Activated naive CD4-positive, alpha-beta T cell treated with anti-CD3 and anti-CD28 coated beads, Interleukin-2, amount 50 U/mL, for 72 hours (primary cell): ENCODE measurements at regions not wholly inside any gene's neighbourhood (a gene's known extent, or its start where the extent isn't known, plus 50 kb on each side); places are given as distances from the start of the nearest gene placed in this dataset.
"Not testable (repeated sequence)": the region's sequence is repeated elsewhere in the genome, so short reads cannot be mapped to it uniquely, and the experiment has no call there.

Source experiments
- ATAC-seq, 2 donors: fragments of 150-1000 bp; cut with Tn5 transposase; 2 replicates each; pipeline ENCODE4 v1.10.0; 2021; ENCODE audit warnings: mild to moderate bottlenecking in 2 of 2, moderate library complexity in 2 of 2
- DNase-seq, 2 donors: peaks; one replicate each; pipeline ENCODE4 v3.0.0; 2021 to 2022; ENCODE audit warnings: low spot score in 2 of 2
- H3K27ac Mint-ChIP-seq, 2 donors: one replicate each; pipeline ENCODE4 v1.8.0; 2022; ENCODE audit warnings: mild to moderate bottlenecking in 2 of 2, mixed read lengths in 2 of 2
- H3K36me3 Mint-ChIP-seq, 2 donors: one replicate each; pipeline ENCODE4 v1.8.0; 2022; ENCODE audit warnings: mixed read lengths in 2 of 2
- H3K9me3 Mint-ChIP-seq, 2 donors: one replicate each; pipeline ENCODE4 v1.8.0; 2022; ENCODE audit warnings: mixed read lengths in 2 of 2

GRCh38 chr7:124120911-124121310, 88.0 kb upstream of the TMEM229A start:
- Mint-ChIP-seq H3K27ac (no peak overlapping the region), H3K36me3 (no peaks in the 10 kb centered on the region), H3K9me3 (peaks cover 0 to 3% of the 10 kb centered on the region in 2 donors)
- DNase-seq = no peak
- ATAC-seq = no peak

GRCh38 chr7:124113045-124113444, 80.2 kb upstream of the TMEM229A start:
- H3K9me3 Mint-ChIP-seq = peaks cover 3 to 12% of the 10 kb centered on the region in 2 donors
- DNase-seq (no peak), ATAC-seq (no peak)
- no peaks in the 10 kb centered on the region for H3K36me3 Mint-ChIP-seq
- no peak overlapping the region for H3K27ac Mint-ChIP-seq

GRCh38 chr7:124106575-124106974, 73.7 kb upstream of the TMEM229A start:
- ATAC-seq (no peak), DNase-seq (no peak)
- Mint-ChIP-seq H3K36me3 (peaks cover 0 to 12% of the 10 kb centered on the region in 2 donors), H3K27ac (no peak overlapping the region), H3K9me3 (peaks cover 6 to 7% of the 10 kb centered on the region in 2 donors)

GRCh38 chr7:124101173-124101768, 68.4 kb upstream of the TMEM229A start:
- DNase-seq (peak in 1 of 2 donors; percentile 6), ATAC-seq (no peak)
- H3K36me3 Mint-ChIP-seq = peaks cover 0 to 12% of the 10 kb centered on the region in 2 donors

GRCh38 chr7:124100190-124100589, 67.3 kb upstream of the TMEM229A start:
- DNase-seq (no peak), ATAC-seq (no peak)
- peaks cover 0 to 12% of the 10 kb centered on the region in 2 donors for H3K36me3 Mint-ChIP-seq
- H3K9me3 Mint-ChIP-seq = peaks cover 6 to 7% of the 10 kb centered on the region in 2 donors
- no peak overlapping the region for H3K27ac Mint-ChIP-seq

More at GRCh38 chr7:124101173-124101768, 68.4 kb upstream of the TMEM229A start:
- H3K9me3 Mint-ChIP-seq = peaks cover 6 to 7% of the 10 kb centered on the region in 2 donors
- no peak overlapping the region for H3K27ac Mint-ChIP-seq

GRCh38 chr7:124099585-124099984, 66.7 kb upstream of the TMEM229A start:
- not testable (repeated sequence) for H3K27ac Mint-ChIP-seq, H3K9me3 Mint-ChIP-seq, ATAC-seq, DNase-seq
- H3K36me3 Mint-ChIP-seq = peaks cover 0 to 12% of the 10 kb centered on the region in 2 donors

GRCh38 chr7:124089621-124090020, 56.8 kb upstream of the TMEM229A start:
- H3K9me3 Mint-ChIP-seq = no peaks in the 10 kb centered on the region
- no peak overlapping the region for H3K27ac Mint-ChIP-seq
- H3K36me3 Mint-ChIP-seq = no peaks in the 10 kb centered on the region
- ATAC-seq = no peak
- DNase-seq = no peak

GRCh38 chr7:124088590-124088989, 55.7 kb upstream of the TMEM229A start:
- Mint-ChIP-seq H3K27ac (no peak overlapping the region), H3K9me3 (no peaks in the 10 kb centered on the region), H3K36me3 (no peaks in the 10 kb centered on the region)
- DNase-seq (no peak), ATAC-seq (no peak)

- Mint-ChIP-seq H3K9me3 (peaks cover 5 to 8% of the 10 kb centered on the region in 2 donors), H3K36me3 (no peaks in the 10 kb centered on the region), H3K27ac (no peak overlapping the region)
- no peak for ATAC-seq
- no peak for DNase-seq
Observed at GRCh38 chr7:124086843-124087242, 54.0 kb upstream of the TMEM229A start.

- DNase-seq = no peak
- no peaks in the 10 kb centered on the region for H3K36me3 Mint-ChIP-seq
- peaks cover 5 to 8% of the 10 kb centered on the region in 2 donors for H3K9me3 Mint-ChIP-seq
- ATAC-seq = no peak
- no peak overlapping the region for H3K27ac Mint-ChIP-seq
Observed at GRCh38 chr7:124085179-124085578, 52.3 kb upstream of the TMEM229A start.

GRCh38 chr7:124084024-124084423, 51.2 kb upstream of the TMEM229A start:
- ATAC-seq (no peak), DNase-seq (no peak)
- Mint-ChIP-seq H3K27ac (no peak overlapping the region), H3K36me3 (no peaks in the 10 kb centered on the region), H3K9me3 (peaks cover 5 to 8% of the 10 kb centered on the region in 2 donors)
